ENCODE measurements at regions not wholly inside any gene's neighbourhood (a gene's known extent, or its start where the extent isn't known, plus 50 kb on each side); places are given as distances from the start of the nearest gene placed in this dataset.

DNA sequence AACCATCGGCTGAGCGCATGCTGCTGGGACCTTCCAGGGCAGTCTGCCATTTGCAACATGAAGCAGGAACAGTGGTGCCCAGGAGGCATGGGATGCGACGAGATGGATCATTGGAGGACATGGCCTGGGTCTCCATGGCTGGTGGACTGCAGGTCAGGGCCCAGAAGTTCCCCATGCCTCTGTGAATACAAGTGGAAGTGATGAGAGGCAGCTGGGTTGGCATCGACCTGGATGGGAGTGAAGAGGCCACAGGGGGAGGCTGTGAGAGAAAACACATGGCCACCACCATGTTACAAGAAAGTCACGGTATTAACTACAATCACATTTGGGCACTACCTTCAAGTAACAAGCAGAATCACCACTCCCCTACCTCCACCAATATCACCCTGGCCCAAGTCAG, 262.0 kb downstream of the FOXO1 start:
- no peak for DNase-seq (ENCODE audit: missing footprints)
- intact Hi-C loops (cut with DNase I), result loop anchor here (10.0 kb wide), 1 partner anchor 70 kb away; no protein-coding TSS in a partner anchor
- no peak for ATAC-seq

DNA sequence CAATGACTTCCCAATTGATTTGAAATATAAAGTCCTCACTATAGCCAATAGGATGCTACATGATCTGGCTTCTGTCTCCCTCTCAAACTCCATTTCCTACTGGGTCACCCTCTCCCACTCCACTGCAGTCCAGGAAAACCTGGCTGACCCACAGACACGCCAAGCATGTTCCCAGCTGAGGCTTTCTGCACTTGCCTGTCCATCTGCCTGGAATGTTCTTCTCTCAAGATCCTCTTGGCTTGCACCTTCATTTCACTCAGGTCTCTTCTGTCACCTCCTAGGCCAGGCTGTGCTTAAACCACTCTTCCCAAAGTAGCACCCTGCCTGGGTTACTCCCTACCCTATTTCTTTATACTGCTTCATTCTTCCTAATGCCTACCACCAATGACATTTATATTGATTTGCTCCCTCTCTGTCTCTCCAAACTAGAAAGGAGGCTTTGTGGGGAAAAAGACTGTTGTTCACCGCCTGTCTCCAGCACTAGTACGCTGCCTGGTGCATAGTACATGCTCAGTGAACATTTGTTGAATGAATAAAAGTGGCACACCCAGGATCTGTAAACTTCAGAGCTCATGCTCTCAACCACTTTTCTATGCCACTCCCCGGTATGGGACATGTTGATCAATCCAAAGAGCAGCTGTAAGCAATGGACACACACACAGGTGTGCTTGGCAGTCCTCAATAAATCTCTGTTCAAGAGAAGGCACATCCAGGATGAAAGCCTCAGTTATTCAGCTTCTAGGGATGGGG, 261.3 kb downstream of the FOXO1 start:
- intact Hi-C loops (cut with DNase I), result loop anchor here (10.0 kb wide), 1 partner anchor 70 kb away; no protein-coding TSS in a partner anchor
- ATAC-seq (peak; percentile 19), DNase-seq (ENCODE audit: missing footprints) (no peak)

DNA sequence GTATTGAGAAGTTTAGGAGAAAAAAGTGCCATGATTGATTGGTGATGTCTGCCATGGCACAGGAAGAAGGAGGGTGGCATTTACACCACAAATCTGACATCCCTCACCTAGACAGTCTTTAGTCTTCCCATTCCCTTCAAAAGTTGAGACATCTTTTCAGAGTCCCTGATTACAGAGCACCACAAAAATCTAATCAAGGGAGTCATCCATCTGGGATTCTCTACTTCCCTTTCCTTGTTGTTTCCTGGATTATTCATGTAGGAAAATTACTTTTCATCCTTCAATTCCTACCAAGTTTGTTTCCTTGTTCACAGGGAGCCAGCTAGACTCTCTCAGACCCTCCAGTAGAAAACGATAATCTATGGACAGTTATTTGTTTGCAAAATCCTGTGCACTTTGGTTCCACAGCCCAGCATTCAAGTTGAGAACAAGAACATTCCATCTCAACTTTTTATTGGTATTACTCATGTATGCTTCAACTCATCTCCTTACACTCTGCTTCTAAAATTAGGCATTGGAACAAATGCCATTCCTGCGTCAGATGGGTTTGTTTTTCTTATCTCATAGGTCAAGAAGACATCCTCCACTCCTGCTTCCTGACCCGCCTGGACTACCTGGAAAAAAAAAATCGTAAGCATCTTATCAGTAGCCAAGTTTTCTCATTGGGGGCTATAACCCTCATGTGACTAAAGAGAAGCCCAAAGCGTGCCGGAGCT, 259.9 kb downstream of the FOXO1 start:
- ATAC-seq (no peak), DNase-seq (ENCODE audit: missing footprints) (no peak)
- intact Hi-C loops (cut with DNase I), result loop anchor here (2.0 to 10.0 kb wide), 2 partner anchors 68 to 262 kb away; no protein-coding TSS in a partner anchor

DNA sequence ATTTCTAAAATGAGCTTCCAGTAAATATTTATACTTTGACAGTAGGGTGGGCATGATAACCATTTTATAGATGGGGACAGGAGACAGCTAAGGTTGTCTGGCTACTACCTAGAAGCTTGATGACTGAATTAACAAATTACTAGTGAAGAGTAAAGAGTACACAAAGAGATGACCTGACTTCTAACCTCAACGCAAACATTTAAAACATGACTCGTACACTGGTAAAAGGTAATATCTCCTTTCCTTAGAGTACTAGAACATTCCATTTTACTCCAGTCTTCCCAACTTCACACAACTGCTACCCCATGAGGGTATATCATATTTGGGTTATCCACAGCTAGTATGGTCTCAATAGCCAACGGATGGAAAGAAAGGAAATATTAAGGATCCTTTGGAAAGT, 258.9 kb downstream of the FOXO1 start:
- ATAC-seq, result no peak
- no peak for DNase-seq (ENCODE audit: missing footprints)
- intact Hi-C loops (cut with DNase I), result loop anchor here (2.0 to 10.0 kb wide), 2 partner anchors 67 to 261 kb away; no protein-coding TSS in a partner anchor

DNA sequence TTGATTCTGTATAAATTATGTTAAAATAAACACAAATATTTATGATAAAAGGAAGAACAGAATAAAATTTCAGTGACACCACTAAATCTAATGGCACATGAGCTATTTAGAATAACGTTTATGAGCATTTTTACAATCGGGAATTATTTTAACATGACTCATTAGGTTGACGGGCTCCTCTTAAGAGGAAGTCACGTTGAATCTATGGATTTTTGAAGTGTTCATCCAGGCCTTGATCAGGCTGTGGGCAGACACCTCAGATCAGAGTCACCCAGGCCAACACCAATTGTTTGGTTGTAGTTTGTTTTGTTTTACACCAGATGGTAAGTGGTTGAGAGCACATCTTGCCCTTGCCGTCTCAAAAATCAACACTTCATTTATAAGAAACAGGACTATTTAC, 257.8 kb downstream of the FOXO1 start:
- intact Hi-C loops (cut with DNase I), result loop anchor here (10.0 kb wide), 1 partner anchor 66 kb away; no protein-coding TSS in a partner anchor
- ATAC-seq (no peak), DNase-seq (ENCODE audit: missing footprints) (no peak)

DNA sequence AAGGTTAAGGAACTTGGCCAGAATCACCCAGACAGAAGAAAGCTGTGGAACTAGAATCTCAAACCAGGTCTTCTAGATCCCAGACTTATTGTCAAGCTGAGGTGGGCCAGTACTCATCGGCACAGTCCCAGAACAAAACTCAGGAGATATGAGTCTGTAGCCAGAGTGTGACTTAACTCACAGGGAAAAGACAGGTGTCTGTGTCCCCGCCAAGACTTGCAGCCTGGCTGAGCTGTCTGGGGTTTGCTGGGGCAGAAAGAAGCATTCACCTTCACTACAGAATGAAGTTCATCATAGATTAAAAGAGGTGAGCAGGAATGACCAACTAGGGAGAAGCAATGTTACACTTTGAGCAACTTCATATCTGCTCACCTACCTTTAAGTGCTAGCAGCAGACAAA, 257.2 kb downstream of the FOXO1 start:
- intact Hi-C loops (cut with DNase I), result loop anchor here (10.0 kb wide), 1 partner anchor 66 kb away; no protein-coding TSS in a partner anchor
- DNase-seq (ENCODE audit: missing footprints) (no peak), ATAC-seq (no peak)

DNA sequence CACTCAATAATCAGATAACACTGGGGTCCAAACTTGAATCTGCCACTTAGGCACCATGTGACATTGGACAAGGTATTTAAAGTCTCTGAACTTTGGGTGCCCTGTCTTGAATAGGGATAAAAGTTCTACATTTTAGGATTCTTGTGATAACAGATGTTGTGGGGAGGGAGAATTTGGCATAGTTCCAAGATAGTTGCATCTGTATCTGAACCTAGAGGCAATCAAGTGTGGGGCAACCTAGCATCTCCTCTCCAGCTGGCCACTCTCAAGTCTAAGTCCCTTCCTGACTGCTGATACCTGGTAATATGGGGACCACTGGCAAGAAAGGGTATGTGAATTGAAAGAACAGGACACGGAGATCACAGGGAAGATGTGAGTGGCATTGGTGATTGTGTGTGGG, 256.1 kb downstream of the FOXO1 start:
- DNase-seq (ENCODE audit: missing footprints) (no peak), ATAC-seq (peak; percentile 34)
- intact Hi-C loops (cut with DNase I), result no loop called here

DNA sequence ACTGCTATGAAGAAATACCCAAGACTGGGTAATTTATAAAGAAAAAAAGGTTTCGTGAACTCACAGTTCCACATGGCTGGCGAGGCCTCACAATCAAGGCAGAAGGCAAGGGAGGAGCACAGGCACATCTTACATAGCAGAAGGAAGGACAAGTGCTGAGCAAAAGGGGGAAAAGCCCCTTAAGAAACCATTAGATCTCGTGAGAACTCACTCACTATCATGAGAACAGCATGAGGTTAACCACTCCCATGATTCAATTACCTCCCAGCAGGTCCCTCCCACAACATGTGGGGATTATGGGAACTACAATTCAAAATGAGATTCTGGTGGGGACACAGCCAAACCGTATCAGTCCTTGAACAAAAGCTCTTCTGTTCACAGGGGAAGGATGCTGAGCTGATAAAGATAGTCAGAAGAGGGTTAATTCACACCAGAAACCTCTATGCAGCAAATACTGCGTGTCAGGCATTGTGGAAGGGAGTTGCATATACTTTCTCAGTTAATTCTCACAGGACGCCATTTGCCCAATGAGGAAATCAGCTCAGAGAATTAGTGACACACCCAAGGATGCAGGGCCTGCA, 246.2 kb downstream of the FOXO1 start:
- DNase-seq (ENCODE audit: missing footprints), result no peak
- no peak for ATAC-seq
- intact Hi-C loops (cut with DNase I), result no loop called here

DNA sequence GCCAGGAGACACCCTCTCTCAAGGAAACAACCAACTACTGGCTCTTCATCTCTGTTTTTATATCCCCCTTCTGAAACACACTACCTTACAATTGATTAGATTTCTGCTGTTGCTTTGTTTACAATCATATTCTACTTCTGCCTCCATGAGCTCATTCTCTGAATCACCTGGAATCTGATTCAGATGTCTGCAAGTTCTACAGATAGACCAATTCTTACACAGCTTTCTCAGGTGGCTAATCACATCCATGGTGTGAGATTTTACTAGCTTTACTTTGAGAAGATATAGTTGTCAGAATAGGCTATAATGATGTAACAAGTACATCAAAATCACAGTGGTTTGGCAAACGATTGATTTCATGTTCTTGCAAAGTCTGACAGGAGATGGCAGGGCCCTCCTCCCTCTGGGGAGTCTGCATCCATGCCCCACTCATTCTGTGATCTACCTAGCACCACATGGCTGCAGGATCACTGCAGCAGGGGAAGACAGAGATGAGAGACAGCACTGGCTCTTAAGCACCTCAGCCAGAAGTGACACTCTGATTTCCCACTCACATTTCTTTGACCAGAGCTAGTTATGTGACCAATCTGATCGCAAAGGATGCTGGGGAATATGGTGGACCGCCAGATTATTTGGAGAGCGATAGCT, 243.7 kb downstream of the FOXO1 start:
- ATAC-seq, result no peak
- intact Hi-C loops (cut with DNase I), result no loop called here

DNA sequence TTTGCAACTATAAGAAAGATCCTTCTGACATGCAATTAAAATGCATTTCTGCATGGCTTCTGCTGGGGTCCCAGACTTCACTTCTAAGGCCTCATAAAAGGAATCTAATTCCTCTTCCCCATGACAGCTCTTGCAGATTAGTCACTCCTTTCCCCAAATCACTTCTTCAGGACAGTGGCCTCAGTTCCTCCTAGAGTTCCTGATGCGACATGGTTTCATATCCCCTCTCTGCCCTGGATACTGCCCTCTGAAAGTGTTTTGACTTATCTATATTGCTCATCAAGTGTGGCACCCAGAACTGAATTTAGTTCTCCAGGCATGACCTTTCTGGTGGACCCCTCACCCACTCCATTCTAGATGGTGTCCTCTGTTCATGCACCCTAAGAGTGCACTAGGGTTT, 238.1 kb downstream of the FOXO1 start:
- DNase-seq (ENCODE audit: missing footprints), result no peak
- ATAC-seq, result no peak
- intact Hi-C loops (cut with DNase I), result no loop called here

More for the DNA sequence above, 243.7 kb downstream of the FOXO1 start:
- no peak for DNase-seq (ENCODE audit: missing footprints)

DNA sequence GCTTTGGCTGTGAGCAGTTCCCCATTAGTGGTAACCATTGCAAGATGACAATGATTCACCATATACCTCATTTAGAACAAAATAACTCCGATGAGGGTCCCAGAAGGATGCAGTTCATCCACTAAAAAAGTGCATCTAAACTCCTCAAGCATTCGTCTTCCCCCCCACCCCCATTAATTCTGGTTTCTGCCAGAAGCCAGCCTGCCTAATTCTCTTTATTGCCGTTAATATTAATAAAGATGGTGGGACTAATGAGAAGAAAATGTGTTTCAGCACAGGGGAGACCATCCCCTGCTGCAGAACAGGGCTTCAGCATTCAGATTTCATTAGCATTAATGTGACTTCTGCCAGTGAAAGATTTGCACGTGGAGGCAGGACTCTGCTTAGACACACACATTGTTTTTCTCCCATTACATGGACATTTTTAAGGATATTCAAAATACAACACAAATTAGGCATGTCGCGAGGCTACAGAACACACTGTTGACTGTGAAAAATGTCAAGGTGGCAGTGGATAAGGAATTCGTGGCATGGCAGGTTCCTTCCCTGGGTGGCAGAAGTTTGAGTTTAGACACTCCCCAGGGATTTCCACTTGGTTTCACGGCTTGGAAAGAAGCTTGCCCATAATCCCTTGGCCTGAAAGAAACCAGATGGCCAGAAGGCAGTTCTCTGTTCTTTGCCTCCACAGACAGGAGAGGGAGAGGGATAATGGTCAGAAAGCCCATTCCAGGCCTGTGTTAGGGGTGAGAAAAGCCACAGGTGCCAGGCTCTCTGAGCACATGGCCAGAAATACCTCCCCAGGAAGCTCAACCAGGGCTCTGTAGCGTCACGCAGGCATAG, 236.5 kb downstream of the FOXO1 start:
- intact Hi-C loops (cut with DNase I), result no loop called here
- DNase-seq (ENCODE audit: missing footprints) (no peak), ATAC-seq (no peak)

DNA sequence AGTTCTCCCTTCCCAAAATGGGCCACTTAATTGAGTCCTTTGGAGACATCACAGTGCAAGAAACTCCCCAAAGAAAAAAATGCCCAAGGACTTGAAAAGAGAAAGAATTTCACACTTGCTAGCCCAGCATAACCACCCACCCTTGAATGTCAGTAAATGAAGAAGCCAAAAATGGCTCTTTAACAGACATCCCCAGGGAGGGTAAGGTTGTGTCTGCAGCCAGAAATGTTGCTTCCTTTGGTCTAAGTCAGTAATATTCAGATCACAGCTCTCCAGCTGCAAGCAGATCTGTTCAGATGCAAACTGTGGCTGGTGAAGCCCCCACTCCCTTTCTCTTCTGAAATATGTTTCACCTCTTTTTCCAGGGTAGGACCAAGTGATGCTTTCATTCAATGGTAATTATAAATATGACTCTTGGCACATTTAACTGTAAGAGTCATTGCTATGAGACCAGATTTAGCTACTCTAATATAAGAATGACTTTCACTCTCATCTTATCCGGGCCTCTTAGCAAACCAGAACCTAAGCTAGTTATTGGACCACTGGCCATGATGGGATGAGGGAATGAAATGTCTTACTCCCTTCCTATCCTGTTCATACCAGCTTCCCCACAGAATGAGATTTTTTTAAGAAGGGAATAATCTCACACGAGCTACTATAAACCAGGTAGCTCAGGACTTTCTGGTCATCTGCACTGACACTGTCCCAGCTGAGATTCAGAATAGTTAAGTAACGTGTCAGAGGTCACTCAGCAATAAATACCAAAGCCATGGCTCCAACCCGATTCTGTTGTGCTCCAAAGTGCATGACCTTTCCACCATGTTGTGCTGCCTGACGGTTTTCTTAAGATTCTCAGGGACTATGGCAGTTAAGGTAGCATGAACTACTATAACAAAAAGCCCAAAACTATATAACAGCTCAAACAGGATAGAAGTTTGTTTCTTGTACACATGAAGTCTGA, 234.1 kb downstream of the FOXO1 start:
- DNase-seq (ENCODE audit: missing footprints), result no peak
- intact Hi-C loops (cut with DNase I), result no loop called here
- ATAC-seq, result peak; percentile 65

DNA sequence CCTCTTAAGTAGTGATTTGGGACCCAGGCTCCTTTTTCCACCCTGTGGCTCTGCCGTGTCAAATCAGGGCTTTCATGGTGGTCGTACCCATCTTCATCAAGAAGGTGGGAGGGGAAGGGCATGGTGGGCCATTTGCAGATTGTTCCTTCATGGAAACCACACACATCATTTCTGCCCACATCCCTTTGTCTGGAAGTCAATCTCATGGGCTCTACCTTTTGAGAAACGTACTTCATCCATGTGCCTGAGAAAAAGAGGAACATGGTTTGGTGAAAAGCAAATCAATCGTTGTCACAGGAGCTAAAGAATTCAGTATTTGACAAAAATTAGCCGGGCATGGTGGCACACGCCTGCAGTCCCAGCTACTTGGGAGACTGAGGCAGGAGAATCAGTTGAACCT, 233.4 kb downstream of the FOXO1 start:
- no peak for ATAC-seq
- no peak for DNase-seq (ENCODE audit: missing footprints)
- intact Hi-C loops (cut with DNase I), result no loop called here

DNA sequence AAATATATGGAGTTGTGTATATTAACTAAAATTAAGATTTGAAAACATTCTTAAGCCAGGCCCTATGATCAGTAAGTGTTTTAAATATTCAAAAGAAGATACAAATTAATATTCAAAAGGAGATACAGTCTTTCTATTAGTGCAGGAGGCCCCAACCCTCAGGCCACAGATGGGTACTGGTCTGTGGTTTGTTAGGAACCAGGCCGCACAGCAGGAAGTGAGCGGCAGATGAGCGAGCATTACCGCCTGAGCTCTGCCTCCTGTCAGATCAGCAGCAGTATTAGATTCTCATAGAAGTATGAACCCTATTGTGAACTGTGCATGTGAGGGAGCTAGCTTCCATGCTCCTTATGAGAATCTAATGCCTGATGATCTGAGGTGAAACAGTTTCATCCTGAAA, 232.9 kb downstream of the FOXO1 start:
- DNase-seq (ENCODE audit: missing footprints) (no peak), ATAC-seq (no peak)
- intact Hi-C loops (cut with DNase I), result no loop called here

DNA sequence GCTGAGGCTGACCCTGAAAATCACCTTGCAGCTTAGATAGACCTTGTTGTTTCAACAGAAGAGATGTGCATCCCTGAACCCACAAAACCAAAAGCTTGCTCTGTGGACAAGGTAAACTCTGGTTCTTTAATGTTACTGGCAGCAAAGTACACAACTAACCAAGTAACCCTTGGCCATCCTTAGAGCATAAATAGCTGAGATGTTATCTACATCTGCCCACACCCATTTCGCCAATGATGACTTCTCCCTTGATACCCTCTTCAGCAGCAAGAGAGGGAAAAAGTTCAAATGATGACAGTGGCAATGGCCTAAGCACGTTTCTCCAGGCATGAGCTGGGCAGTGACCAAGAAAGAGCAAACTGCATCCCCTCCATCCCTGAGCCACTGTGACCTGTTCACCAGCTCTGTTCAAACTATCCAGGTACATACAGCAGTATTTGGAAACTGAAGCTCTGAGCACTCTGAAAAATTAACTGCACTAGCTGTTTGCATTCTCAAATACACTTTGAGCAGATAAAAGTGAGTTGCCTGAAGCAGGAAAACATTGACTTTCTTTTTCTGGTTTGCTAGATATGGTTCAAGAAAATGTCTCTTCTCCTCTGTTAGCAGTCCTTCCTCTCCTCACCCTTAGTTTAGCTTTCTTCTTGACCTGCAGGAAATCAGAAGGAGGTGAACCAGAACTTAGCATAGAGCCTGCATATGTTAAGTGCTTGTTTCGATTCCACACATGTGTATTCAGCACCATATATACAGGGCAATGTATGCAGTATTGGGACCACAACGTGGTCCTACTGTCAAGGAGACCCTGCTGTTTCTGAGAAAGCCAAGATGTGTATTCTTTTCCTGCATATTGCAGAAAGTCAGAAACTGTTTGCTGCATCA, 231.7 kb downstream of the FOXO1 start:
- no peak for ATAC-seq
- intact Hi-C loops (cut with DNase I), result loop anchor here (5.0 kb wide), 1 partner anchor 82 kb away; no protein-coding TSS in a partner anchor
- DNase-seq (ENCODE audit: missing footprints), result no peak

DNA sequence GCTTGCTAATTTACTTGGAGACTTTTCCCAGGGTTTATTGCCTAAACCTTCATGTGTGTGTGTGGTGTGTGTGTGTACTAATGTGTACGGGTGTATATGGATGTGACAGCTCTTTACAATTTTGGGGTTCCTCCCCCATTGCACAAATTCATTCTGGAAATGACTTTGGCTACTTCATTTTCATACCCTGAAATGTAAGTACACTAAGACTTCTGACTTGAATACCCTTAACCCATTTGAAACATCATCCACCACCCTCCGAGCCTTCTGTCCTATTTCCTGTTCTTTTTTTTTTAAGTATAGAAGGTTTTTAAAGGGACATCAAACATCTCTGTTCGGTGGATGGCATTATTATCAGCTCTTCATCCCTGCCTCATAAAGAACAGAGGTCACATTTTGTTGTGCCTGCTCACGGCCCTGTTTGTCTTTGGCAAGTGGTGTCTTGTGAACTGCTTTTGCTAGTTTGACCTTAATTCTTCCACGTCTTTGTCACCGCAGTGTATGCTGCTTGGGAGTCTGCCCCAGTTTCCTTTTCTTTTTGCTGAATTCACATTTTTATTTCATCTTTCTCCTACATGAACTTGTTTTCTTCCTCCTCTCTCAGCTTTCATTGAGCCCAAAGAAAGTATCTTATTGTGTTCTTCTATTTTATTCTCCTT, 228.3 kb downstream of the FOXO1 start:
- DNase-seq (ENCODE audit: missing footprints), result no peak
- ATAC-seq, result no peak
- intact Hi-C loops (cut with DNase I), result loop anchor here (5.0 kb wide), 1 partner anchor 86 kb away; no protein-coding TSS in a partner anchor
